ENCODE measurements at regions not wholly inside any gene's neighbourhood (a gene's known extent, or its start where the extent isn't known, plus 50 kb on each side); places are given as distances from the start of the nearest gene placed in this dataset.

DNA sequence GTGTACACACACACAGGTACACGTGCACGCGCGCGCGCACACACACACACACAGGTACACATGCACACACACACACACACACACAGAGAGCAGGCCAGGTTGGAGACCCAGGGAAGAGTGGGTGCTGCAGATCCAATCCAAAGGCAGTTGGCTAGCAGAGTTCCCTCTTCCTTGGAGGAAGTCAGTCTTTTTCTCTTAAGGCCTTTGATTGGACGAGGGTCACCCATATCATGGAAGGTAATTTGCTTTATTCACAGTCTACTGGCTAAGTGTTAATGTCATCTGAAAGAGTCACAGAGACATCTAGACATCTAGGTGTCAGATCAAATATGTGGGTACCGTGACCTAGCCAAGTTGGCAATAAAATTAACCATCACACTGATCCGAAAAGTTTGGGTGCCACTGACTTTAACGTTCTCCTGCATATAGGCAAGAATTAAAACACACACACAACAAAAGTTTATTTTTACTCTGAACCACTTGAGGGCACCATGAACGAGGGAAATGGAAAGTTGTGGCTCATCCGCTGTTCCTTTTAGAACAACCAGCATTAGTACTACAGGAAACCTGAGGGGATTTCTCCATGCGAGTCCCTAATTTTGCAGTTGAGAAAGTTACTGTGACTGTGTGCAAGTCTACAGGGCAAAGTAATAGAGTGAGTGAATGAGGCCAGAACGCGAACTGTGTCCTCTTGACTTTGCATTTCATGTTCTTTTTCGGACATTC is 66.0 kb upstream of the STOX2 start:
- DNase-seq: no peak
- intact Hi-C loops (cut with DNase I): loop anchor here (2.0 kb wide), 1 partner anchor 330 kb away; no protein-coding TSS in a partner anchor

DNA sequence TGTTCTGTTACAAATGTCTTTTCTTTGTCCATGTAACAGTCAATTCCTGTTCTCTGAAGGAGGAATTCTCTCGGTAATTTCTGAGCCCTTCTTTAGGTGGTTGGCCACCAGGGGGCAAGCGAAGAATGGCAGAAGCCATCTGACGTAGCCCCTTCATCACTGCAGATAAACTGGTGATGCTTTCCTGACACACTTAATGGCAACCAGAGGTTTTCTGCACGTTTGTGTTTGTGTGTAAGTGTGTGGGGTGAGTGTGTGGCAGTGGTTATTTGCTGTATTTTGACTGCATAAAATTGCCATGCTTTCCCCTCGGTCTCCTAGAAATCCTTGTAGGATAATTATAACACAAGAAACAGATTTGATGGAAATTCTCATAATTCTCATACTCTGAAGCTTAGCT is 64.8 kb upstream of the STOX2 start:
- intact Hi-C loops (cut with DNase I): loop anchor here (2.0 kb wide), 1 partner anchor 262 kb away; no protein-coding TSS in a partner anchor
- peak; percentile 85 for DNase-seq
- peak; percentile 86 for ATAC-seq (ENCODE audit: poor library complexity)

More for the DNA sequence above, 66.0 kb upstream of the STOX2 start:
- peak; percentile 70 for ATAC-seq (ENCODE audit: poor library complexity)

DNA sequence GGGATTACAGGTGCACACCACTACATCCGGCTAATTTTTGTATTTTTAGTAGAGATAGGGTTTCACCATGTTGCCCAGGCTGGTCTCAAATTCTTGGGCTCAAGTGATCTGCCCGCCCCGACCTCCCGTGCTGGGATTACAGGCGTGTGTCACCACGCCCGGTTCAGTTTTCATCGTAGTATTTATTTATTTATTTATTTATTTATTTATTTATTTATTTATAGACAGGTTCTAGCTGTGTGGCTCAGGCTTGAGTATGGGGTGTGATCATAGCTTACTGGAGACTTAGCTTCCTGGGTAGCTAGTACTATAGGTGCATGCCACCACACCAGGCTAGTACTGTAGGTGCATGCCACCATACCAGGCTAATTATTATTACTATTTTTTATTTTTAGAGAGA is 64.1 kb upstream of the STOX2 start:
- intact Hi-C loops (cut with DNase I): loop anchor here (2.0 kb wide), 1 partner anchor 262 kb away; no protein-coding TSS in a partner anchor
- no peak for DNase-seq
- no peak for ATAC-seq (ENCODE audit: poor library complexity)

DNA sequence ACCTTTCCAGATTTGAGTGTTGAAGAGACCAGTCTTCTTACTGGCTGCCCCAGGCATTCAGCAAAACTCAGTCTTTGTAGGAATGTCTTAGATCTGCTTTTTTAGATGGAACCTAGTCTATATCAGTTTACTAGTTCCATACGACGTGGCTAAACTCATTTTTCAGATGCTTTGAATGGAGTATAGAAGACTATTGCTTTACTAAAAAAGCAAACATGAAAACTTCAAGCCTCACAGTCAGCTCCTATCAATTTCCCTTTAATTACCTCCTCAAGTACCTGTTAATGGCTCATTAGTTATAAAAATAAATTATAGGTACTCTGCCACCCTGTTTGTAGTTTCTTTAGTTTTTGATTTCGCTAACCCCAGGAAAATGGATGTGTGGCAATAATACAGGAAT is 63.0 kb upstream of the STOX2 start:
- no peak for DNase-seq
- intact Hi-C loops (cut with DNase I): no loop called here
- ATAC-seq (ENCODE audit: poor library complexity): no peak

DNA sequence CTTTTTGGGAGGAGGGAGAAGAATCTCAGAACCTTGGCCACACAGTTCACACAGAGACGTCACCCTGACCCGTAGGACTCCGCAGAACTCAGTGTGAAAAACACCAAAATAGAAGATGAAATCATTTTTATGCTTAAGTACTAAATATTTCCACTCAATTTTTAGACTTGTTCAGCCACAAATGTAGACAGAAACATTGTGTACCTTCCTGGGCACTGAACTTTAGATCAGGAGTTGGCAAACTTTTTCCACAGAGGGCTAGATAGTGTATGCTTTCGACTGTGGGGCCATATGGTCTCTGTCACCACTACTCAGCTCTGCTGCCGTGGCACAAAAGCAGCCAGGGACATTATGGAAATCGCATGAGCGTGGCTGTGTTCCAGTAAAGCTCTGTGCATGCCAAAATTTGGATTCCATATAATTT is 61.8 kb upstream of the STOX2 start:
- peak; percentile 84 for ATAC-seq (ENCODE audit: poor library complexity)
- DNase-seq: no peak
- intact Hi-C loops (cut with DNase I): no loop called here

DNA sequence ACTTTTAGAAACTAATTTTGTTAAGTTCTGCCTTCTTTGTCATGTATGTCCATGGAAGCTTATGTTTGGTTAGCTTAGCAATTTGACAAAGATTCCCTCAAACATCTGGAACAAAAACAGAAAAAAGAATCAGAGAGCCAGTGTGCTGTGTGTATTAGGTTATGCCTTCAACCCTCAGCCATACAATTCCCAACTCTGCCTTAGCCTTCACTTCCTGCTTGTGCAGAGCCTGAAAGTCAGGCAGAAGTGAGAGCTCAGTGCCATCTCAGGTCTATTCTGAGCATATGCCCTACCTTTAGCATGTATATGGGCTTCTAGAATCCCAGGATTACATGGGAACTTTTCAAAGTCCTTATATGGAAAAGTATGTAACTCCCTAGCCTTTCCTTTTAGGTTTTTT is 58.2 kb upstream of the STOX2 start:
- DNase-seq: no peak
- intact Hi-C loops (cut with DNase I): no loop called here
- ATAC-seq (ENCODE audit: poor library complexity): no peak

DNA sequence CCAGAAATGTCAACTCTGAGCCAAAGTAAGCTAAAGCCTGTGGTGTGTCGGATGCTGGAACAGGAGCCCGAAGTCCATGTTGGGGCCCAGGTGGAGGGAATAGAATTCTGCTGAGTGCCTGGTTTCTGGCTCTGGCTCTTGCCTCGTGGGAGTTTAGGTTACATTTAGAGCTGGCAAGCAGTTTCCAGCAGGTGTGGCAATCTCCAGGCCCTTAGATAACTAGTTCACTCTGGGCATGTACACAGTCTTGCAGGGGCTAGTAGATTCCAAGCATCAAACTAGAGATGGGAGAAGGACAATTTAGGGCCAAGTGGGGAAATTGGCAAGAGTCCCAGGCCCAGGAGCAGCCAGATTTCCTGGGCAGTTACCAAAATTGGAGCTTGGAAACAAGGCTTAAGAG is 56.3 kb upstream of the STOX2 start:
- intact Hi-C loops (cut with DNase I): no loop called here
- DNase-seq: no peak
- peak; percentile 62 for ATAC-seq (ENCODE audit: poor library complexity)

DNA sequence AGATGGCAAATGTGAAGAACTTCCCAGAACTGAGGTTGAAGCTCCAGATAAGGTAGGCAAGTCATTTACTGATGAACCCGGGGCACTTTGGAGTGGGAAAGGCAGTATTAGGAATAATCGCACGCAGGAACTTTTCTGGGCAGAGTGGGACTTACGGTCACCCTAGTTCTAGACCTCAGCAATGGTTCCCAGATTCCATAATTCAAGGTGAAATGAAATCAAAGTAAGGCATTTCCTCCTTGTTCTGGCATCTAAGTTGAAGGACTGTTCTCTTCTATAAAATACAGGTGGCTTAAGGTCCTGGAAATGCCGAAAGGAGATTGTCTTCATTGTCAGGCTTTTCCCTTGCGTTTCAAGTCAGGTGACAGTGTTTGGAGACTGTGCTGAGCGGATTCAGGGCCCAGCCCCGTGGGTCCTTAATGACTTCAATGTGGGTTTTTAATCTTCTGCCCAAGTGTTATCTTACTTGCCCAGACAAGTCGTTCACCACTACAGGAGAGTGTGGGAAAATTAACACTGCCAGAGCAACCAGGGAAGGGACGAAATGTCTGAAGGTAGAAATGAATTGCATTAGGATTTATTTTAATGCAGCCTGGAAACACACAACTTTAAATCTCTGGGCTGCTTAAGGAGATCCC is 52.1 kb upstream of the STOX2 start:
- DNase-seq (no peak), ATAC-seq (ENCODE audit: poor library complexity) (no peak)
- intact Hi-C loops (cut with DNase I): no loop called here

DNA sequence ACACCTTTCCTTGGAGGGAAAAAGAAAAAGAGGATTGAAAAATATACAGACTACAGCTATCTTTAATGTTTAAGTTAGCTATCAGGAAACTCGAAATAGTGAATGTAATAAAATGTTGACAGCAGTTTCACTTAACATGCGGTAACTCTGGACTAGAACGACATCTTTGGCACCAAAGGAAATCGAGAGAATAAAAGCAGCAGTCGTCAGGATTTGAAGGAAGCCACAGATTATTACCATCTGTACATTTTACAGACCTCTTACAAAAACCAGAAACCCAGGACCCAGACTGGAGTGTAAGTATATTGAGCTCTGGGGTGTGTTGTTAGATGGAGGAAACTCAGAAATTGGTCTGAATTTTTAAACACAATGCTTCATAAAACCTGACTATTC is 51.6 kb upstream of the STOX2 start:
- DNase-seq (no peak), ATAC-seq (ENCODE audit: poor library complexity) (no peak)
- intact Hi-C loops (cut with DNase I): no loop called here

Measured in Right ventricle myocardium superior (tissue), 1 donor.